ENCODE measurements at regions not wholly inside any gene's neighbourhood (a gene's known extent, or its start where the extent isn't known, plus 50 kb on each side); places are given as distances from the start of the nearest gene placed in this dataset.

GRCh38 chr12:132400011-132400641 is 70.7 kb upstream of the GALNT9 start:
- peaks cover 36% of the 10 kb centered on the region for H3K27me3 Mint-ChIP-seq (ENCODE audit: low read depth, unreplicated experiment)
- Histone ChIP-seq H2AFZ (ENCODE audit: low read depth, low read length) (no peak overlapping the region), H3K79me2 (ENCODE audit: insufficient read depth, low read length) (no peaks in the 10 kb centered on the region), H4K20me1 (ENCODE audit: insufficient read depth, low read length) (no peaks in the 10 kb centered on the region), H3K27me3 (ENCODE audit: insufficient read depth, low read length) (peaks cover 6% of the 10 kb centered on the region), H3K9ac (ENCODE audit: low read length) (no peak overlapping the region), H3K36me3 (ENCODE audit: insufficient read depth, low read length) (no peaks in the 10 kb centered on the region), H3K9me3 (ENCODE audit: insufficient read depth, low read depth, low read length) (no peaks in the 10 kb centered on the region), H3K4me2 (ENCODE audit: low read length) (no peak overlapping the region), H3K27ac (ENCODE audit: low read depth, low read length) (no peak overlapping the region), H3K4me1 (ENCODE audit: insufficient read depth, low read length) (no peaks in the 10 kb centered on the region), H3K4me3 (ENCODE audit: insufficient read depth, low read depth, low read length) (no peak overlapping the region)
- H3K9me3 Mint-ChIP-seq (ENCODE audit: unreplicated experiment) = no peaks in the 10 kb centered on the region
- no peak overlapping the region for H3K4me3 Mint-ChIP-seq (ENCODE audit: unreplicated experiment)
- peak; percentile 41 for TF ChIP-seq EZH2 (IDR thresholded peaks at IDR 0.05; ENCODE audit: insufficient read depth, low read length)
- TF ChIP-seq, protein P1, sequence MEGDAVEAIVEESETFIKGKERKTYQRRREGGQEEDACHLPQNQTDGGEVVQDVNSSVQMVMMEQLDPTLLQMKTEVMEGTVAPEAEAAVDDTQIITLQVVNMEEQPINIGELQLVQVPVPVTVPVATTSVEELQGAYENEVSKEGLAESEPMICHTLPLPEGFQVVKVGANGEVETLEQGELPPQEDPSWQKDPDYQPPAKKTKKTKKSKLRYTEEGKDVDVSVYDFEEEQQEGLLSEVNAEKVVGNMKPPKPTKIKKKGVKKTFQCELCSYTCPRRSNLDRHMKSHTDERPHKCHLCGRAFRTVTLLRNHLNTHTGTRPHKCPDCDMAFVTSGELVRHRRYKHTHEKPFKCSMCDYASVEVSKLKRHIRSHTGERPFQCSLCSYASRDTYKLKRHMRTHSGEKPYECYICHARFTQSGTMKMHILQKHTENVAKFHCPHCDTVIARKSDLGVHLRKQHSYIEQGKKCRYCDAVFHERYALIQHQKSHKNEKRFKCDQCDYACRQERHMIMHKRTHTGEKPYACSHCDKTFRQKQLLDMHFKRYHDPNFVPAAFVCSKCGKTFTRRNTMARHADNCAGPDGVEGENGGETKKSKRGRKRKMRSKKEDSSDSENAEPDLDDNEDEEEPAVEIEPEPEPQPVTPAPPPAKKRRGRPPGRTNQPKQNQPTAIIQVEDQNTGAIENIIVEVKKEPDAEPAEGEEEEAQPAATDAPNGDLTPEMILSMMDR (IDR thresholded peaks at IDR 0.05; ENCODE audit: insufficient read depth, low read depth, low read length) = no peak
- H3K4me1 Mint-ChIP-seq (ENCODE audit: low read depth, unreplicated experiment) = no peaks in the 10 kb centered on the region
- H3K27ac Mint-ChIP-seq (ENCODE audit: unreplicated experiment) = no peak overlapping the region
- DNase-seq (ENCODE audit: low read depth) (no peak), FAIRE-seq (no peak)
- no peaks in the 10 kb centered on the region for H3K36me3 Mint-ChIP-seq (ENCODE audit: low read depth, unreplicated experiment)

- Mint-ChIP-seq H3K27ac (ENCODE audit: unreplicated experiment) (no peak overlapping the region), H3K4me1 (ENCODE audit: low read depth, unreplicated experiment) (peaks cover 2% of the 10 kb centered on the region), H3K9me3 (ENCODE audit: unreplicated experiment) (no peaks in the 10 kb centered on the region), H3K27me3 (ENCODE audit: low read depth, unreplicated experiment) (peaks cover 36% of the 10 kb centered on the region), H3K4me3 (ENCODE audit: unreplicated experiment) (no peak overlapping the region), H3K36me3 (ENCODE audit: low read depth, unreplicated experiment) (no peaks in the 10 kb centered on the region)
- H3K9ac ChIP-seq (ENCODE audit: low read length) = no peak overlapping the region
- no peak overlapping the region for H3K4me2 ChIP-seq (ENCODE audit: low read length)
- no peak for FAIRE-seq
- H2AFZ ChIP-seq (ENCODE audit: low read depth, low read length) = no peak overlapping the region
- DNase-seq (ENCODE audit: low read depth) = no peak
- peaks cover 6% of the 10 kb centered on the region for H3K9me3 ChIP-seq (ENCODE audit: insufficient read depth, low read depth, low read length)
- no peak overlapping the region for H3K27ac ChIP-seq (ENCODE audit: low read depth, low read length)
- peaks cover 6% of the 10 kb centered on the region for H3K27me3 ChIP-seq (ENCODE audit: insufficient read depth, low read length)
- H4K20me1 ChIP-seq (ENCODE audit: insufficient read depth, low read length) = no peaks in the 10 kb centered on the region
- H3K4me1 ChIP-seq (ENCODE audit: insufficient read depth, low read length) = no peaks in the 10 kb centered on the region
- H3K4me3 ChIP-seq (ENCODE audit: insufficient read depth, low read depth, low read length) = no peak overlapping the region
- H3K36me3 ChIP-seq (ENCODE audit: insufficient read depth, low read length) = no peaks in the 10 kb centered on the region
- H3K79me2 ChIP-seq (ENCODE audit: insufficient read depth, low read length) = no peaks in the 10 kb centered on the region
- TF ChIP-seq, protein P1 (IDR thresholded peaks at IDR 0.05; ENCODE audit: insufficient read depth, low read depth, low read length) = no peak
- no peak for TF ChIP-seq EZH2 (IDR thresholded peaks at IDR 0.05; ENCODE audit: insufficient read depth, low read length)
These were observed 70.0 kb upstream of the GALNT9 start for GRCh38 chr12:132399092-132400010.

Measured in astrocyte (in vitro differentiated cells and primary cell).